Subcutaneous abdominal adipose tissue (tissue), 5 donors: ENCODE measurements at regions not wholly inside any gene's neighbourhood (a gene's known extent, or its start where the extent isn't known, plus 50 kb on each side); places are given as distances from the start of the nearest gene placed in this dataset.

Source experiments
- H3K27ac ChIP-seq: one replicate; pipeline ENCODE4 v1.7.0; 2013; ENCODE audit warnings: low read depth, mild to moderate bottlenecking, inconsistent platforms, low read length, moderate library complexity
- H3K27me3 ChIP-seq, 5 donors: one replicate each; pipeline ENCODE4 v1.7.0; 2013; ENCODE audit warnings: low read length in 5 of 5, inconsistent platforms in 1 of 5; ENCODE audit not compliant: control insufficient read depth in 5 of 5, insufficient read depth in 4 of 5
- H3K36me3 ChIP-seq, 5 donors: one replicate each; pipeline ENCODE4 v1.7.0; 2013; ENCODE audit warnings: low read length in 5 of 5; ENCODE audit not compliant: control insufficient read depth in 5 of 5, insufficient read depth in 5 of 5
- H3K4me1 ChIP-seq, 5 donors: one replicate each; pipeline ENCODE4 v1.7.0; 2013; ENCODE audit warnings: low read length in 5 of 5, mild to moderate bottlenecking in 3 of 5, moderate library complexity in 1 of 5; ENCODE audit not compliant: control insufficient read depth in 5 of 5, insufficient read depth in 5 of 5
- H3K4me3 ChIP-seq, 5 donors: one replicate each; pipeline ENCODE4 v1.7.0; 2013; ENCODE audit warnings: low read length in 5 of 5, low read depth in 1 of 5
- H3K9ac ChIP-seq, 5 donors: one replicate each; pipeline ENCODE4 v1.7.0; 2013; ENCODE audit warnings: low read length in 5 of 5, mild to moderate bottlenecking in 4 of 5, moderate library complexity in 3 of 5
- H3K9me3 ChIP-seq, 5 donors: one replicate each; pipeline ENCODE4 v1.7.0; 2013; ENCODE audit warnings: low read length in 5 of 5; ENCODE audit not compliant: control insufficient read depth in 5 of 5
- donor health status: healthy.
- donor health status: healthy.
- donor health status: healthy.
- donor health status: healthy.
- donor health status: healthy.

- Histone ChIP-seq H3K4me3 (no peak overlapping the region), H3K27ac (no peak overlapping the region), H3K9me3 (no peaks in the 10 kb centered on the region), H3K4me1 (peaks cover 0 to 4% (median 0%) of the 10 kb centered on the region in 5 donors), H3K36me3 (no peaks in the 10 kb centered on the region), H3K9ac (no peak overlapping the region), H3K27me3 (no peaks in the 10 kb centered on the region)
These were observed 216.9 kb upstream of the NEIL3 start for GRCh38 chr4:177092807-177093206.

GRCh38 chr4:177093964-177094363, 215.7 kb upstream of the NEIL3 start:
- H3K27me3 ChIP-seq: no peaks in the 10 kb centered on the region
- H3K4me1 ChIP-seq: peaks cover 0 to 4% (median 0%) of the 10 kb centered on the region in 5 donors
- no peak overlapping the region for H3K9ac ChIP-seq
- H3K4me3 ChIP-seq: no peak overlapping the region
- H3K27ac ChIP-seq: no peak overlapping the region
- H3K36me3 ChIP-seq: no peaks in the 10 kb centered on the region
- H3K9me3 ChIP-seq: no peaks in the 10 kb centered on the region

GRCh38 chr4:177097291-177097690, 212.4 kb upstream of the NEIL3 start:
- Histone ChIP-seq H3K9me3 (no peaks in the 10 kb centered on the region), H3K27me3 (no peaks in the 10 kb centered on the region), H3K27ac (no peak overlapping the region), H3K36me3 (no peaks in the 10 kb centered on the region), H3K4me3 (no peak overlapping the region), H3K9ac (no peak overlapping the region), H3K4me1 (peaks cover 0 to 4% (median 0%) of the 10 kb centered on the region in 5 donors)

GRCh38 chr4:177099211-177099610, 210.5 kb upstream of the NEIL3 start:
- Histone ChIP-seq H3K27me3 (no peaks in the 10 kb centered on the region), H3K36me3 (no peaks in the 10 kb centered on the region), H3K9ac (no peak overlapping the region), H3K27ac (no peak overlapping the region), H3K4me3 (no peak overlapping the region), H3K9me3 (no peaks in the 10 kb centered on the region), H3K4me1 (no peaks in the 10 kb centered on the region)

GRCh38 chr4:177100307-177100706, 209.4 kb upstream of the NEIL3 start:
- H3K4me1 ChIP-seq: no peaks in the 10 kb centered on the region
- H3K9ac ChIP-seq: no peak overlapping the region
- no peak overlapping the region for H3K27ac ChIP-seq
- no peak overlapping the region for H3K4me3 ChIP-seq
- H3K36me3 ChIP-seq: no peaks in the 10 kb centered on the region
- H3K9me3 ChIP-seq: no peaks in the 10 kb centered on the region
- H3K27me3 ChIP-seq: no peaks in the 10 kb centered on the region

GRCh38 chr4:177103619-177104018, 206.1 kb upstream of the NEIL3 start:
- H3K36me3 ChIP-seq: no peaks in the 10 kb centered on the region
- no peak overlapping the region for H3K27ac ChIP-seq
- H3K4me1 ChIP-seq: peaks cover 0 to 6% (median 0%) of the 10 kb centered on the region in 5 donors
- no peak overlapping the region for H3K9ac ChIP-seq
- no peaks in the 10 kb centered on the region for H3K27me3 ChIP-seq
- H3K4me3 ChIP-seq: no peak overlapping the region
- H3K9me3 ChIP-seq: no peaks in the 10 kb centered on the region

- Histone ChIP-seq H3K27ac (no peak overlapping the region), H3K9ac (no peak overlapping the region), H3K4me3 (no peak overlapping the region), H3K4me1 (peaks cover 0 to 6% (median 0%) of the 10 kb centered on the region in 5 donors), H3K27me3 (no peaks in the 10 kb centered on the region), H3K9me3 (no peaks in the 10 kb centered on the region), H3K36me3 (no peaks in the 10 kb centered on the region)
These were observed 204.1 kb upstream of the NEIL3 start for GRCh38 chr4:177105536-177105935.

- Histone ChIP-seq H3K4me1 (peaks cover 0 to 6% (median 0%) of the 10 kb centered on the region in 5 donors), H3K36me3 (no peaks in the 10 kb centered on the region), H3K9ac (no peak overlapping the region), H3K4me3 (no peak overlapping the region), H3K27me3 (no peaks in the 10 kb centered on the region), H3K9me3 (peaks cover 0 to 9% (median 5%) of the 10 kb centered on the region in 5 donors), H3K27ac (no peak overlapping the region)
These were observed 202.3 kb upstream of the NEIL3 start for GRCh38 chr4:177107288-177107921.

GRCh38 chr4:177108708-177109107, 201.0 kb upstream of the NEIL3 start:
- Histone ChIP-seq H3K36me3 (no peaks in the 10 kb centered on the region), H3K27me3 (no peaks in the 10 kb centered on the region), H3K9me3 (peaks cover 0 to 9% (median 5%) of the 10 kb centered on the region in 5 donors), H3K9ac (no peak overlapping the region), H3K27ac (no peak overlapping the region), H3K4me3 (no peak overlapping the region), H3K4me1 (peaks cover 0 to 6% (median 0%) of the 10 kb centered on the region in 5 donors)

GRCh38 chr4:177109769-177110168, 199.9 kb upstream of the NEIL3 start:
- Histone ChIP-seq H3K4me3 (no peak overlapping the region), H3K4me1 (peaks cover 0 to 6% (median 0%) of the 10 kb centered on the region in 5 donors)

More at GRCh38 chr4:177109769-177110168, 199.9 kb upstream of the NEIL3 start:
- H3K27ac ChIP-seq: no peak overlapping the region
- no peaks in the 10 kb centered on the region for H3K27me3 ChIP-seq
- H3K9ac ChIP-seq: no peak overlapping the region
- H3K36me3 ChIP-seq: no peaks in the 10 kb centered on the region
- H3K9me3 ChIP-seq: peaks cover 0 to 9% (median 5%) of the 10 kb centered on the region in 5 donors
